Cardiac muscle cell (in vitro differentiated cells and primary cell): ENCODE measurements at regions not wholly inside any gene's neighbourhood (a gene's known extent, or its start where the extent isn't known, plus 50 kb on each side); places are given as distances from the start of the nearest gene placed in this dataset.

Source experiments
- DNase-seq, 2 donors: peaks; one replicate each; pipeline versions ENCODE4 v3.0.0 to v3.0.0-alpha.2; 2010 to 2017; ENCODE audit warnings: low read depth in 1 of 2, low spot score in 1 of 2
- H3K27ac ChIP-seq: fragments of 200-600 bp; sonication (generic); 2 replicates; pipeline ENCODE4 v1.5.1; 2016
- H3K27me3 ChIP-seq: fragments of 200-600 bp; sonication (generic); 2 replicates; pipeline ENCODE4 v1.6.0; 2016; ENCODE audit warnings: control low read depth
- H3K36me3 ChIP-seq: fragments of 200-600 bp; sonication (generic); 2 replicates; pipeline ENCODE4 v1.5.1; 2016; ENCODE audit warnings: control low read depth
- H3K4me1 ChIP-seq: fragments of 200-600 bp; sonication (generic); 2 replicates; pipeline ENCODE4 v1.8.1; 2017; ENCODE audit warnings: low read depth, mild to moderate bottlenecking, mixed run types
- H3K4me3 ChIP-seq: fragments of 200-600 bp; sonication (generic); 2 replicates; pipeline ENCODE4 v1.5.1; 2016; ENCODE audit warnings: mild to moderate bottlenecking
- H3K9me3 ChIP-seq: fragments of 200-600 bp; sonication (generic); 2 replicates; pipeline ENCODE4 v1.5.1; 2017; ENCODE audit warnings: low read depth, mild to moderate bottlenecking, control low read depth
- TF ChIP-seq, protein P1 (sequence below): IDR thresholded peaks from 2 replicates; pipeline ENCODE4 v1.5.1; 2012; ENCODE audit warnings: low read depth, mild to moderate bottlenecking, low read length

- H3K4me3 ChIP-seq: no peak overlapping the region
- no peaks in the 10 kb centered on the region for H3K4me1 ChIP-seq
- H3K9me3 ChIP-seq: no peaks in the 10 kb centered on the region
- DNase-seq: no peak
- H3K36me3 ChIP-seq: no peaks in the 10 kb centered on the region
- H3K27me3 ChIP-seq: no peaks in the 10 kb centered on the region
- H3K27ac ChIP-seq: no peak overlapping the region
- TF ChIP-seq, protein P1, sequence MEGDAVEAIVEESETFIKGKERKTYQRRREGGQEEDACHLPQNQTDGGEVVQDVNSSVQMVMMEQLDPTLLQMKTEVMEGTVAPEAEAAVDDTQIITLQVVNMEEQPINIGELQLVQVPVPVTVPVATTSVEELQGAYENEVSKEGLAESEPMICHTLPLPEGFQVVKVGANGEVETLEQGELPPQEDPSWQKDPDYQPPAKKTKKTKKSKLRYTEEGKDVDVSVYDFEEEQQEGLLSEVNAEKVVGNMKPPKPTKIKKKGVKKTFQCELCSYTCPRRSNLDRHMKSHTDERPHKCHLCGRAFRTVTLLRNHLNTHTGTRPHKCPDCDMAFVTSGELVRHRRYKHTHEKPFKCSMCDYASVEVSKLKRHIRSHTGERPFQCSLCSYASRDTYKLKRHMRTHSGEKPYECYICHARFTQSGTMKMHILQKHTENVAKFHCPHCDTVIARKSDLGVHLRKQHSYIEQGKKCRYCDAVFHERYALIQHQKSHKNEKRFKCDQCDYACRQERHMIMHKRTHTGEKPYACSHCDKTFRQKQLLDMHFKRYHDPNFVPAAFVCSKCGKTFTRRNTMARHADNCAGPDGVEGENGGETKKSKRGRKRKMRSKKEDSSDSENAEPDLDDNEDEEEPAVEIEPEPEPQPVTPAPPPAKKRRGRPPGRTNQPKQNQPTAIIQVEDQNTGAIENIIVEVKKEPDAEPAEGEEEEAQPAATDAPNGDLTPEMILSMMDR: no peak
Measured at GRCh38 chr7:24406789-24407299, 122.9 kb downstream of the NPY start.

GRCh38 chr7:24407965-24408364 lies 124.0 kb downstream of the NPY start:
- Histone ChIP-seq H3K36me3 (no peaks in the 10 kb centered on the region), H3K27me3 (no peaks in the 10 kb centered on the region), H3K9me3 (no peaks in the 10 kb centered on the region), H3K4me3 (no peak overlapping the region), H3K27ac (no peak overlapping the region), H3K4me1 (no peaks in the 10 kb centered on the region)
- TF ChIP-seq, protein P1: no peak
- no peak for DNase-seq

DNA sequence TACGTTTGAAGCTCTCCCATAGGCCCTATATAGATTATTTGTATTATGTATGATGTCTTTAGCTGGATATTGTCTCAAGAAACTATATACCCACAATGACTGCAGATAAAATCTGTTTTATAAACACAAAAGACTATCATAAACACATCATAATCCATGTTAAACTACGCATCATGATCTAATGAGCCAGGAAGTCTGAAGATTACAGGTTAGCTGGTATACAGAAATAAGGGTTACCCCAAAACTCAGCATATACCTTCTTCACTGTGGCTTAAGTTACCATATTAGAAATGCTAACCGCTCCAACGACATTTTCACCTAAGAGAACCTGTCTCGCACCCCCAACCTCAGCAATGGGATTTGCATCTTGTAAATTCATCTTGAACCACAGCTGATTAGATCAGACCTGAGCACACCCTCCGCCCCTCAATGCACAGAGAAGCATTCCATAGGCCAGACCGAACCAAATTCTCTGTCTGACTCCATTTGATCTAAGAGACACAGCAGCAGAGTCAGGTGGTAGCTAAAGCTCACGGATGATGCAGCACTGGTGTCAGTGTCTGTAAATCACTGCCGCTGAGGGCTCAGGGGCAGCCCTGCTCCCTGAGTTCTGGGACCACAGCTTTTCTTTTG lies 124.9 kb downstream of the NPY start:
- Histone ChIP-seq H3K4me3 (no peak overlapping the region), H3K27me3 (no peaks in the 10 kb centered on the region), H3K27ac (no peak overlapping the region), H3K36me3 (no peaks in the 10 kb centered on the region), H3K9me3 (no peaks in the 10 kb centered on the region), H3K4me1 (no peaks in the 10 kb centered on the region)
- DNase-seq: no peak
- TF ChIP-seq, protein P1: no peak

GRCh38 chr7:24409431-24410024 lies 125.5 kb downstream of the NPY start:
- TF ChIP-seq, protein P1: no peak
- H3K9me3 ChIP-seq: no peaks in the 10 kb centered on the region
- H3K36me3 ChIP-seq: no peaks in the 10 kb centered on the region
- H3K4me1 ChIP-seq: no peaks in the 10 kb centered on the region
- H3K4me3 ChIP-seq: no peak overlapping the region
- H3K27me3 ChIP-seq: no peaks in the 10 kb centered on the region
- no peak for DNase-seq
- no peak overlapping the region for H3K27ac ChIP-seq

- Histone ChIP-seq H3K4me3 (no peak overlapping the region), H3K27ac (no peak overlapping the region), H3K4me1 (no peaks in the 10 kb centered on the region), H3K9me3 (no peaks in the 10 kb centered on the region), H3K36me3 (no peaks in the 10 kb centered on the region), H3K27me3 (no peaks in the 10 kb centered on the region)
- TF ChIP-seq, protein P1: no peak
- no peak for DNase-seq
Measured at GRCh38 chr7:24411226-24411625, 127.2 kb downstream of the NPY start.
